ENCODE measurements at regions not wholly inside any gene's neighbourhood (a gene's known extent, or its start where the extent isn't known, plus 50 kb on each side); places are given as distances from the start of the nearest gene placed in this dataset.

- FAIRE-seq (no peak), DNase-seq (ENCODE audit: low read depth in 1 of 2, low spot score in 2 of 2) (no peak)
- no peak overlapping the region for H4K8ac ChIP-seq (ENCODE audit: extremely low read depth, insufficient read depth, low read length)
- H3K18ac ChIP-seq (ENCODE audit: extremely low read depth, low read length), result no peak overlapping the region
- no peak overlapping the region for H3K56ac ChIP-seq (replicated peaks; ENCODE audit: insufficient read length, low read depth, low read length)
- H3K23ac ChIP-seq (ENCODE audit: insufficient read length), result no peak overlapping the region
- no peaks in the 10 kb centered on the region for H3K4me1 ChIP-seq (replicated peaks in 1 of 4; ENCODE audit: control insufficient read depth in 3 of 4, insufficient read depth in 4 of 4, low read length in 3 of 4)
- no peak overlapping the region for H2AFZ ChIP-seq (ENCODE audit: low read length)
- H3K79me1 ChIP-seq (ENCODE audit: low read depth, low read length), result no peaks in the 10 kb centered on the region
- ChIA-PET POLR2A (ENCODE audit: partially characterized antibody) (no interaction called here), CTCF (ENCODE audit: partially characterized antibody) (no interaction called here)
- no peak overlapping the region for H3K9ac ChIP-seq (replicated peaks in 1 of 4; ENCODE audit: extremely low read depth in 1 of 4, low read depth in 3 of 4, low read length in 3 of 4)
- H2BK20ac ChIP-seq (ENCODE audit: low read length), result no peak overlapping the region
- H2BK12ac ChIP-seq (ENCODE audit: low read depth, low read length), result no peak overlapping the region
- H3K27ac ChIP-seq (ENCODE audit: low read depth, low read length), result no peak overlapping the region
- no peaks in the 10 kb centered on the region for H3K79me2 ChIP-seq (ENCODE audit: control insufficient read depth in 1 of 2, insufficient read depth in 2 of 2, low read length in 2 of 2)
- no peak for TF ChIP-seq RXRA (IDR thresholded peaks at IDR 0.05; ENCODE audit: insufficient read depth, low read depth, low read length)
- no peak for TF ChIP-seq CEBPB (IDR thresholded peaks at IDR 0.05; ENCODE audit: low read depth, low read length)
- TF ChIP-seq RFX5 (IDR thresholded peaks at IDR 0.05; ENCODE audit: borderline replicate concordance, low read depth, low read length), result no peak
- TF ChIP-seq GABPA (IDR thresholded peaks at IDR 0.05; ENCODE audit: borderline replicate concordance, insufficient read depth, low read length), result no peak
- TF ChIP-seq TEAD4 (IDR thresholded peaks at IDR 0.05; ENCODE audit: low read depth, low read length), result no peak
- no peak for TF ChIP-seq JUND (IDR thresholded peaks at IDR 0.05; ENCODE audit: low read length)
- no peak for TF ChIP-seq SIRT6 (IDR thresholded peaks at IDR 0.05; ENCODE audit: low read length)
- TF ChIP-seq EZH2 (IDR thresholded peaks at IDR 0.05; ENCODE audit: low read depth, low read length, severe bottlenecking), result no peak
- TF ChIP-seq KDM5A (IDR thresholded peaks at IDR 0.05; ENCODE audit: low read length), result no peak
- TF ChIP-seq HDAC6 (IDR thresholded peaks at IDR 0.05; ENCODE audit: low read depth, low read length), result no peak
- TF ChIP-seq POU5F1 (IDR thresholded peaks at IDR 0.05; ENCODE audit: low read depth, low read length), result no peak
- TF ChIP-seq CTCF (IDR thresholded peaks at IDR 0.05; ENCODE audit: control extremely low read depth in 1 of 3, insufficient read depth in 1 of 3, low read depth in 1 of 3, low read length in 3 of 3), result no peak
- no CpG with 5 or more reads among the region's 1 CpG for WGBS, 2 experiments (ENCODE audit: extremely low coverage in 1 of 2, insufficient coverage in 1 of 2, insufficient read length in 1 of 2, insufficient replicate concordance in 2 of 2, low coverage in 1 of 2, low lambda C conversion rate in 2 of 2, missing lambda C conversion rate in 1 of 2)
- H3K4me3 ChIP-seq (ENCODE audit: extremely low read depth in 1 of 4, insufficient read depth in 2 of 4, low read depth in 3 of 4, low read length in 4 of 4), result no peak overlapping the region
- no peak overlapping the region for H4K5ac ChIP-seq (ENCODE audit: insufficient read length, low read depth, low read length)
- H3K14ac ChIP-seq (ENCODE audit: insufficient read length), result no peak overlapping the region
- no peak overlapping the region for H2BK5ac ChIP-seq (ENCODE audit: low read depth, low read length)
- H2AK5ac ChIP-seq (ENCODE audit: low read depth, low read length), result no peak overlapping the region
- H3K4me2 ChIP-seq (ENCODE audit: insufficient read depth in 1 of 2, low read depth in 2 of 2, low read length in 2 of 2), result no peak overlapping the region
- H4K91ac ChIP-seq (replicated peaks; ENCODE audit: insufficient read length, low read length), result no peak overlapping the region
- no peaks in the 10 kb centered on the region for H3K9me3 ChIP-seq (ENCODE audit: insufficient read depth in 2 of 2, low read depth in 1 of 2, low read length in 1 of 2)
- H3K23me2 ChIP-seq (ENCODE audit: low read depth, low read length), result no peaks in the 10 kb centered on the region
- H4K20me1 ChIP-seq (replicated peaks in 1 of 2; ENCODE audit: control insufficient read depth in 1 of 2, insufficient read depth in 2 of 2, low read length in 2 of 2), result no peaks in the 10 kb centered on the region
- no peaks in the 10 kb centered on the region for H3K36me3 ChIP-seq (ENCODE audit: control insufficient read depth in 2 of 4, insufficient read depth in 4 of 4, low read length in 3 of 4)
- H2BK15ac ChIP-seq (ENCODE audit: low read length), result no peak overlapping the region
- H2BK120ac ChIP-seq (replicated peaks; ENCODE audit: low read depth, low read length), result no peak overlapping the region
- H3K4ac ChIP-seq (replicated peaks; ENCODE audit: insufficient read length, low read depth, low read length), result no peak overlapping the region
- no peaks in the 10 kb centered on the region for H3K27me3 ChIP-seq (replicated peaks in 1 of 4; ENCODE audit: control insufficient read depth in 3 of 4, extremely low read depth in 1 of 4, insufficient read depth in 3 of 4, low read length in 3 of 4)
Measured at GRCh38 chrX:144840616-144841015, 406.7 kb upstream of the SPANXN1 start.

All from H1 (cell line).